ENCODE measurements at regions not wholly inside any gene's neighbourhood (a gene's known extent, or its start where the extent isn't known, plus 50 kb on each side); places are given as distances from the start of the nearest gene placed in this dataset.
"Not testable (repeated sequence)": the region's sequence is repeated elsewhere in the genome, so short reads cannot be mapped to it uniquely, and the experiment has no call there.

DNA sequence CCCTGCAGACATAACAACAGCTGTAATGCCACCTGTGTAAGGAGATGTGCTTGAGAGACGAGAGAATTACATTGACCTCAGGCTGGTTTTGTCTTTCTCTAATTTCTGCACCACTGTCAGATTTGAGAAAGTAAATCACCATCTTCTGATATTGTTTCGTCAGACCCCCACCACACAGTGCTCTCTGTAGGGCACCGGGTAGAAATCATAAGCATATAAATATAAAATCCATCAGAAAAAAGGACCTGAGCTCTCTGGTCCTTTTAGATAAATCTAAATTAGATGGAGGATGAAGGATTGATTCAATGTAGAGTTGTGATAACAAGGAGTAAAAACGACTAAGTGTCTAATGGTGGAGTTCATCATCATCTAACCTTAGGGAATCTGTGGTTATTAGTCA, 1981.0 kb upstream of the PRR20A start:
- Histone ChIP-seq H3K27me3 (ENCODE audit: control insufficient read depth in 3 of 3, insufficient read depth in 3 of 3, low read length in 3 of 3) (no peaks in the 10 kb centered on the region), H3K4me1 (ENCODE audit: control insufficient read depth in 3 of 3, insufficient read depth in 2 of 3, low read depth in 1 of 3, low read length in 2 of 3) (no peaks in the 10 kb centered on the region), H3K9me3 (ENCODE audit: control insufficient read depth in 2 of 2, insufficient read depth in 1 of 2, low read depth in 1 of 2, low read length in 1 of 2) (peaks cover 0 to 8% of the 10 kb centered on the region in 2 donors), H3K36me3 (ENCODE audit: control insufficient read depth in 3 of 3, insufficient read depth in 2 of 3, low read depth in 1 of 3, low read length in 3 of 3) (no peaks in the 10 kb centered on the region), H3K4me3 (ENCODE audit: low read depth in 1 of 3, low read length in 3 of 3) (no peak overlapping the region), H3K27ac (ENCODE audit: low read depth in 1 of 3, low read length in 2 of 3) (no peak overlapping the region)
- WGBS, 3 donors: 65 to 75% (median 65%) methylated on average over 4 of the region's 4 CpGs
- DNase-seq (no peak), FAIRE-seq (no peak)

DNA sequence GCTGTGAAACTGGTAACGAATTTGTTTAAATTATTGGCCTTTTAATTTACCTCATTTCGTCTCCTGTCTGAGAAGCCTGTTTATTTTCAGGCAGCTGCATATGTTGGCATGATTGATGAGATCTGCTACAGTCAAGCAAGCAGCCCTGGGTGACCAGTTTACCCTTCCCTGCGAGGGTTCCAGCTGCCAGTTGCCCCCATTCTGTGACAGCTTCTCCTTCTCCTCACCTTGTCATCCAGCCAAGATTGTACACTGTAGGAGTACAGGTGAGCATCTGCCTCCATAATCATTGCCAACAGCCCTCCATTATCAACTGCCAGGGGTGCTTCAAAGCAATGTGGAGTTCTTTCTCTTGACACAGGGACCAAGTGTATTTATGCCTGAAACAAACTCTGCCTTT, 1979.9 kb upstream of the PRR20A start:
- no peak overlapping the region for H3K27ac ChIP-seq (ENCODE audit: low read depth in 1 of 3, low read length in 2 of 3)
- H3K4me1 ChIP-seq (ENCODE audit: control insufficient read depth in 3 of 3, insufficient read depth in 2 of 3, low read depth in 1 of 3, low read length in 2 of 3): no peaks in the 10 kb centered on the region
- no peak for FAIRE-seq
- H3K4me3 ChIP-seq (ENCODE audit: low read depth in 1 of 3, low read length in 3 of 3): no peak overlapping the region
- no peaks in the 10 kb centered on the region for H3K27me3 ChIP-seq (ENCODE audit: control insufficient read depth in 3 of 3, insufficient read depth in 3 of 3, low read length in 3 of 3)
- DNase-seq: no peak
- 30 to 36% (median 34%) methylated on average over 3 of the region's 3 CpGs for WGBS, 3 donors
- H3K36me3 ChIP-seq (ENCODE audit: control insufficient read depth in 3 of 3, insufficient read depth in 2 of 3, low read depth in 1 of 3, low read length in 3 of 3): no peaks in the 10 kb centered on the region
- H3K9me3 ChIP-seq (ENCODE audit: control insufficient read depth in 2 of 2, insufficient read depth in 1 of 2, low read depth in 1 of 2, low read length in 1 of 2): peaks cover 0 to 8% of the 10 kb centered on the region in 2 donors

DNA sequence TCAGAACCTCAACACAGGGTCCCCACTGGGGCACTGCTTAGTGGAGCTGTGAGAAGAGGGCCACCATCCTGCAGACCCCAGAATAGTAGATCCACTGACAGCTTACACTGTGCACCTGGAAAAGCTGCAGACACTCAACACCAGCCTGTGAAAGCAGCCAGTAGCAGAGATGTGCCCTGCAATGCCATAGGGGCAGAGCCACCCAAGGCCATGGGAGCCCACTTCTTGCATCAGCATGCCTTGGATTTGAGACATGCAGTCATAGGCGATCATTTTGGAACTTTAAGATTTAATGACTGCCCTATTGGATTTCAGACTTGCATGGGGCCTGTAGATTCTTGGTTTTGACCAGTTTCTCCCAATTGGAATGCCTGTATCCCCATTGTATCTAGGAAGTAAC, 1962.1 kb upstream of the PRR20A start:
- not testable (repeated sequence) for H3K36me3 ChIP-seq (ENCODE audit: control insufficient read depth in 3 of 3, insufficient read depth in 2 of 3, low read depth in 1 of 3, low read length in 3 of 3); H3K4me3 ChIP-seq (ENCODE audit: low read depth in 1 of 3, low read length in 3 of 3); DNase-seq; H3K4me1 ChIP-seq (ENCODE audit: control insufficient read depth in 3 of 3, insufficient read depth in 2 of 3, low read depth in 1 of 3, low read length in 2 of 3); H3K27me3 ChIP-seq (ENCODE audit: control insufficient read depth in 3 of 3, insufficient read depth in 3 of 3, low read length in 3 of 3); FAIRE-seq; H3K9me3 ChIP-seq (ENCODE audit: control insufficient read depth in 2 of 2, insufficient read depth in 1 of 2, low read depth in 1 of 2, low read length in 1 of 2); H3K27ac ChIP-seq (ENCODE audit: low read depth in 1 of 3, low read length in 2 of 3)
- WGBS, 3 donors: 86 to 95% (median 92%) methylated on average over 1 of the region's 1 CpG

DNA sequence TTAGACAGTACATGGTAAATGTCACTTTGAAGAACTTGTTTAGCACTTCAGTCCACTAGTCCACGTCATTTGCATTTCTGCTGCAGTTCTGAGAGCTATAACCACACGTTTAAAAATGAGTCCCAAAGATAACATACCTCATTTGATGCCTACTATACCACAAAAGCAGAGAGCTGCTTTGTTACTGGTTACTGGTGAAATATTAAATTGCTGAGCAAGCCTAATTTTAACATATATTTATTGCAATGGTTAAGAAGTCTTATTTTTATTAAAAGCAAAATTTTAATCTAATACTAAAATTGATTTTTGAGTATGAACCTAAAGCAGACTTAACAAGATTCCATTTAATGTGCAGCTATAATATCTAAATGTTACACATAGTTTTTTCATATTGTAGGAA, 1949.7 kb upstream of the PRR20A start:
- DNase-seq (no peak), FAIRE-seq (no peak)
- H3K4me3 ChIP-seq (ENCODE audit: low read depth in 1 of 3, low read length in 3 of 3): no peak overlapping the region
- no peak overlapping the region for H3K27ac ChIP-seq (ENCODE audit: low read depth in 1 of 3, low read length in 2 of 3)
- H3K36me3 ChIP-seq (ENCODE audit: control insufficient read depth in 3 of 3, insufficient read depth in 2 of 3, low read depth in 1 of 3, low read length in 3 of 3): no peaks in the 10 kb centered on the region
- H3K4me1 ChIP-seq (ENCODE audit: control insufficient read depth in 3 of 3, insufficient read depth in 2 of 3, low read depth in 1 of 3, low read length in 2 of 3): no peaks in the 10 kb centered on the region
- no peaks in the 10 kb centered on the region for H3K9me3 ChIP-seq (ENCODE audit: control insufficient read depth in 2 of 2, insufficient read depth in 1 of 2, low read depth in 1 of 2, low read length in 1 of 2)
- WGBS, 3 donors: 37 to 57% (median 47%) methylated on average over 2 of the region's 2 CpGs
- no peaks in the 10 kb centered on the region for H3K27me3 ChIP-seq (ENCODE audit: control insufficient read depth in 3 of 3, insufficient read depth in 3 of 3, low read length in 3 of 3)

DNA sequence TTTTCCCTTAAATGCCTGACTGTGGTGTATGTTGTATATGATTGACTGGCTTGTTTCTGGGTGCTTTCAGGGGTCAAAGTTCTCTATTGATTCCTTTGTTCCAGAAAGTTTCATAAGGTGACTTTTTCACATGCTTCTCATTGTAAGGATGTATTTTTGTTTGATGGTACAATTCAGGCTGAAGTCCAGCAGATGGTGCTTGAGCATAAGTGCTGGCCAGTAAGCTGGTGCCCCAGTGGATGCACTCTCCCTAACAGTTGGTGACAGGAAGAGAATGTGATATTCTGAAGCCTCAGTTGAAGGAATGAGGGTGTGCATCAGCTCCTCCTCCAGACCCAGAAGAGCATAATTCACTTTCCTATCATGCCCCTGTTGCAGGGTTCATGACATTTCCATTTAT, 1941.6 kb upstream of the PRR20A start:
- FAIRE-seq (no peak), DNase-seq (peak in 1 of 2 donors; percentile 13)
- Histone ChIP-seq H3K9me3 (ENCODE audit: control insufficient read depth in 2 of 2, insufficient read depth in 1 of 2, low read depth in 1 of 2, low read length in 1 of 2) (no peaks in the 10 kb centered on the region), H3K4me3 (ENCODE audit: low read depth in 1 of 3, low read length in 3 of 3) (no peak overlapping the region), H3K36me3 (ENCODE audit: control insufficient read depth in 3 of 3, insufficient read depth in 2 of 3, low read depth in 1 of 3, low read length in 3 of 3) (no peaks in the 10 kb centered on the region), H3K4me1 (ENCODE audit: control insufficient read depth in 3 of 3, insufficient read depth in 2 of 3, low read depth in 1 of 3, low read length in 2 of 3) (no peaks in the 10 kb centered on the region), H3K27ac (ENCODE audit: low read depth in 1 of 3, low read length in 2 of 3) (no peak overlapping the region), H3K27me3 (ENCODE audit: control insufficient read depth in 3 of 3, insufficient read depth in 3 of 3, low read length in 3 of 3) (no peaks in the 10 kb centered on the region)

DNA sequence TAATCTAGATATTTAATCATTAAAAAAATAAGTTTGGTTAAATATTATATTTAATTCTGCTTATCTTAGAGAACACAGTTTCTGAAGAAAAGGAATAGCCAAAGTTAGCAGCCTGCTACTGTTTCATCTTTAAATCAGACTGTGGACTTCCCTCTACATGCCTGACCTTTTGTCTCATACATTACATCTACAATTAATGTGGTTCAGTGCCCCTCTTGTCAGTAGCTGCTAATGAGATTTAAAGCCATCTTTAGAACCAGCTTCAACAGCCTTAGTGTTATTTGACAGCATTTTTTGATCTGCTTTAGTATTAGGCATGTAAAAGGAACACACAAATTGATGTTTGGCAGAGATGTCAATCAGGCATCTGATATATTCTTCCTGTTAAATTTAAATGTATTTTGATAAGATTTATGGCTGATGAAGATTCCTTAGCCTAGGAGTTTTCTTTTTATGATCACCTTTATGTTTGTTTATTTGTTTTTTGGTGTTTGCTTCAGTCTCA, 1925.8 kb upstream of the PRR20A start:
- no peak for FAIRE-seq
- no peaks in the 10 kb centered on the region for H3K4me1 ChIP-seq (ENCODE audit: control insufficient read depth in 3 of 3, insufficient read depth in 2 of 3, low read depth in 1 of 3, low read length in 2 of 3)

DNA sequence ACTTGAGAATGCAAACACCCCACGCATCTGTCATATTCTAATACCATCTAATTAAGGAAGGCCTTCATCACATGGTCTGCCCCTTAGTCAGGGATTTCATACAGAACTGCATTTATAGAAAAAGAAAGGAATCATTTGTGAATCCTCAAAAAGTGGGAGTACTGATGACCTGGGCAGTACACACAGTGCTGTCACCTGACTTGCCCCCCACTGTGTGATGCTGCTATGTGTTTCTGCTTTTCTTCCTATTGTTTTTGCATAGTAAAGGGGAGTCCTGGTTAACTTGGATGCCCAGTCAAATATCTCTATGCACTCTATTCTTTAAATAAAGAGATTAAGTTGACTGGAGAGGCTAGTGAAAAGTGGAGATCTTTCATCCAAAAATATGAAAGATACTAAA, 1921.2 kb upstream of the PRR20A start:
- no peaks in the 10 kb centered on the region for H3K27me3 ChIP-seq (ENCODE audit: control insufficient read depth in 3 of 3, insufficient read depth in 3 of 3, low read length in 3 of 3)
- H3K9me3 ChIP-seq (ENCODE audit: control insufficient read depth in 2 of 2, insufficient read depth in 1 of 2, low read depth in 1 of 2, low read length in 1 of 2): no peaks in the 10 kb centered on the region
- DNase-seq: no peak
- H3K4me1 ChIP-seq (ENCODE audit: control insufficient read depth in 3 of 3, insufficient read depth in 2 of 3, low read depth in 1 of 3, low read length in 2 of 3): no peaks in the 10 kb centered on the region
- FAIRE-seq: no peak
- WGBS, 3 donors: 88 to 100% (median 92%) methylated on average over 1 of the region's 1 CpG
- no peak overlapping the region for H3K4me3 ChIP-seq (ENCODE audit: low read depth in 1 of 3, low read length in 3 of 3)
- no peaks in the 10 kb centered on the region for H3K36me3 ChIP-seq (ENCODE audit: control insufficient read depth in 3 of 3, insufficient read depth in 2 of 3, low read depth in 1 of 3, low read length in 3 of 3)
- no peak overlapping the region for H3K27ac ChIP-seq (ENCODE audit: low read depth in 1 of 3, low read length in 2 of 3)

More for the DNA sequence above, 1925.8 kb upstream of the PRR20A start:
- H3K27me3 ChIP-seq (ENCODE audit: control insufficient read depth in 3 of 3, insufficient read depth in 3 of 3, low read length in 3 of 3): no peaks in the 10 kb centered on the region
- H3K9me3 ChIP-seq (ENCODE audit: control insufficient read depth in 2 of 2, insufficient read depth in 1 of 2, low read depth in 1 of 2, low read length in 1 of 2): no peaks in the 10 kb centered on the region
- no peak overlapping the region for H3K4me3 ChIP-seq (ENCODE audit: low read depth in 1 of 3, low read length in 3 of 3)
- no peak overlapping the region for H3K27ac ChIP-seq (ENCODE audit: low read depth in 1 of 3, low read length in 2 of 3)
- H3K36me3 ChIP-seq (ENCODE audit: control insufficient read depth in 3 of 3, insufficient read depth in 2 of 3, low read depth in 1 of 3, low read length in 3 of 3): no peaks in the 10 kb centered on the region
- DNase-seq: no peak

DNA sequence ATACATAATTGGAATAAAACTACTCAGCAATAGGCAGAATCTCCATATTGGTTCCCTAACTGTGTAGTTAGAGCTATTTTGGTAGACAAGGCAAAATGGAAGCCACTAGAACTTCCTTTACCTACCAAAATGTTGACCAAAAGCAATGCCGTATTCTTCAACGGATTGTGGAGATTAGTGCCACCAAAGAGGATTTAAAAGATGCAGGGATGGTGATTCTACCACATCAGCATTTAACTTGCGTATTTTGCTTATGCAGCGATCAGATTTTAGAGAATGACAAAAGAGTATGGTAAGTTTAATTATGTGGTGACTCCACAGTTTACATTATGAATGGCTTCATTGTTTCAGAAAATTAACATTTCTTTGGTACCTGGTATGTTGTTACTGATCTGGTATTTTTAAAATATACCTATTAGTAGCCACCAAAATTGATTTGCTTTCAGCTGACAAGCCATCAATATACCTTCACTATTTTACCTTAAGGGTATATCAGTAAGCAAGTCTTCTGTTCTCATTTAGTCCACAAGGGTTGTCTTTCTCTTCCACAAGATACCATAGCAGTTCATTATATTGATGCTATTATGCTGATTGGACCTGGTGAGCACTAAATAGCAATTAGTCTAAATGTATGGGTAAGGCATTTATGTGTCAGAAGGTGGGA, 1910.7 kb upstream of the PRR20A start:
- no peaks in the 10 kb centered on the region for H3K9me3 ChIP-seq (ENCODE audit: control insufficient read depth in 2 of 2, insufficient read depth in 1 of 2, low read depth in 1 of 2, low read length in 1 of 2)
- WGBS, 3 donors: 50 to 66% (median 58%) methylated on average over 4 of the region's 4 CpGs
- DNase-seq (no peak), FAIRE-seq (no peak)
- no peaks in the 10 kb centered on the region for H3K36me3 ChIP-seq (ENCODE audit: control insufficient read depth in 3 of 3, insufficient read depth in 2 of 3, low read depth in 1 of 3, low read length in 3 of 3)
- H3K4me1 ChIP-seq (ENCODE audit: control insufficient read depth in 3 of 3, insufficient read depth in 2 of 3, low read depth in 1 of 3, low read length in 2 of 3): no peaks in the 10 kb centered on the region
- H3K27ac ChIP-seq (ENCODE audit: low read depth in 1 of 3, low read length in 2 of 3): no peak overlapping the region
- H3K4me3 ChIP-seq (ENCODE audit: low read depth in 1 of 3, low read length in 3 of 3): no peak overlapping the region
- H3K27me3 ChIP-seq (ENCODE audit: control insufficient read depth in 3 of 3, insufficient read depth in 3 of 3, low read length in 3 of 3): no peaks in the 10 kb centered on the region

DNA sequence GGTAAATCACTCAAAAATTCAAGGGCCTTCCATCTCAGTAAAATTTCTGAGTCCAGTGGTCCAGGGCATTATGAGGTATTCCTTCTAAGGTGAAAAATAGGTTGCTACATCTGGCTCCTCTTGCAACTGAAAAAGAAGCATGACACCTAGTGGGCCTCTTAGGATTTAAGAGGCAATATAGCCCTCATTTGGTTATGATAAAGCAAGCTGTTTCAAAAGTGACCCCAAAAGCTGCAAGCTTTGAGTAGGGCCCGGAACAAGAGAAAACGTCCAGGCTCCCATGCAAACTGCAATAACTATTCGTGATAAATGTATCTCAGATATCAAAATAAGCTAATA, 1910.2 kb upstream of the PRR20A start:
- no peak overlapping the region for H3K4me3 ChIP-seq (ENCODE audit: low read depth in 1 of 3, low read length in 3 of 3)
- FAIRE-seq (no peak), DNase-seq (no peak)
- no peaks in the 10 kb centered on the region for H3K4me1 ChIP-seq (ENCODE audit: control insufficient read depth in 3 of 3, insufficient read depth in 2 of 3, low read depth in 1 of 3, low read length in 2 of 3)
- WGBS, 3 donors: 68 to 79% (median 78%) methylated on average over 3 of the region's 3 CpGs
- no peaks in the 10 kb centered on the region for H3K27me3 ChIP-seq (ENCODE audit: control insufficient read depth in 3 of 3, insufficient read depth in 3 of 3, low read length in 3 of 3)
- no peaks in the 10 kb centered on the region for H3K9me3 ChIP-seq (ENCODE audit: control insufficient read depth in 2 of 2, insufficient read depth in 1 of 2, low read depth in 1 of 2, low read length in 1 of 2)
- no peaks in the 10 kb centered on the region for H3K36me3 ChIP-seq (ENCODE audit: control insufficient read depth in 3 of 3, insufficient read depth in 2 of 3, low read depth in 1 of 3, low read length in 3 of 3)
- no peak overlapping the region for H3K27ac ChIP-seq (ENCODE audit: low read depth in 1 of 3, low read length in 2 of 3)
